ENCODE measurements at regions not wholly inside any gene's neighbourhood (a gene's known extent, or its start where the extent isn't known, plus 50 kb on each side); places are given as distances from the start of the nearest gene placed in this dataset.

GRCh38 chr3:5479229-5479799 is 291.8 kb downstream of the EDEM1 start:
- no peaks in the 10 kb centered on the region for H4K20me1 ChIP-seq (replicated peaks; ENCODE audit: control insufficient read depth, insufficient read depth, low read length)
- ATAC-seq (peak; percentile 74), FAIRE-seq (peak; percentile 73), DNase-seq (ENCODE audit: extremely low read depth in 1 of 4, low spot score in 3 of 4) (peak; percentile 23 to 83 (median 47))
- H3K27me3 ChIP-seq (ENCODE audit: control insufficient read depth in 2 of 2, insufficient read depth in 2 of 2, low read length in 2 of 2): no peaks in the 10 kb centered on the region
- H3K27ac ChIP-seq (ENCODE audit: extremely low read depth, low read depth, low read length): no peak overlapping the region
- CTCF ChIA-PET (ENCODE audit: low intra/inter-chr PET ratio): no interaction called here
- in situ Hi-C loops (cut with MboI): no loop called here
- H3K4me2 ChIP-seq (ENCODE audit: insufficient read depth, low read length): no peak overlapping the region
- POLR2A ChIA-PET: no interaction called here
- TF ChIP-seq RFX1 (IDR thresholded peaks at IDR 0.05): peak; percentile 67
- TF ChIP-seq SMAD1 (IDR thresholded peaks at IDR 0.05; ENCODE audit: low read depth, low read length, partially characterized antibody): peak; percentile 58
- TF ChIP-seq, protein P1, sequence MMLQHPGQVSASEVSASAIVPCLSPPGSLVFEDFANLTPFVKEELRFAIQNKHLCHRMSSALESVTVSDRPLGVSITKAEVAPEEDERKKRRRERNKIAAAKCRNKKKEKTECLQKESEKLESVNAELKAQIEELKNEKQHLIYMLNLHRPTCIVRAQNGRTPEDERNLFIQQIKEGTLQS (IDR thresholded peaks at IDR 0.05): peak; percentile 83
- TF ChIP-seq, protein P1 (CRISPR knock-in tag; conservative IDR thresholded peaks at IDR 0.05): no peak
- TF ChIP-seq ZNF589 (CRISPR knock-in tag; IDR thresholded peaks at IDR 0.05; ENCODE audit: low read depth): peak; percentile 60; the same call in 1 of the 2 replicates
- TF ChIP-seq U2AF2 (optimal IDR thresholded peaks at IDR 0.05; ENCODE audit: low read depth, low read length): no peak
- TF ChIP-seq, protein P2, sequence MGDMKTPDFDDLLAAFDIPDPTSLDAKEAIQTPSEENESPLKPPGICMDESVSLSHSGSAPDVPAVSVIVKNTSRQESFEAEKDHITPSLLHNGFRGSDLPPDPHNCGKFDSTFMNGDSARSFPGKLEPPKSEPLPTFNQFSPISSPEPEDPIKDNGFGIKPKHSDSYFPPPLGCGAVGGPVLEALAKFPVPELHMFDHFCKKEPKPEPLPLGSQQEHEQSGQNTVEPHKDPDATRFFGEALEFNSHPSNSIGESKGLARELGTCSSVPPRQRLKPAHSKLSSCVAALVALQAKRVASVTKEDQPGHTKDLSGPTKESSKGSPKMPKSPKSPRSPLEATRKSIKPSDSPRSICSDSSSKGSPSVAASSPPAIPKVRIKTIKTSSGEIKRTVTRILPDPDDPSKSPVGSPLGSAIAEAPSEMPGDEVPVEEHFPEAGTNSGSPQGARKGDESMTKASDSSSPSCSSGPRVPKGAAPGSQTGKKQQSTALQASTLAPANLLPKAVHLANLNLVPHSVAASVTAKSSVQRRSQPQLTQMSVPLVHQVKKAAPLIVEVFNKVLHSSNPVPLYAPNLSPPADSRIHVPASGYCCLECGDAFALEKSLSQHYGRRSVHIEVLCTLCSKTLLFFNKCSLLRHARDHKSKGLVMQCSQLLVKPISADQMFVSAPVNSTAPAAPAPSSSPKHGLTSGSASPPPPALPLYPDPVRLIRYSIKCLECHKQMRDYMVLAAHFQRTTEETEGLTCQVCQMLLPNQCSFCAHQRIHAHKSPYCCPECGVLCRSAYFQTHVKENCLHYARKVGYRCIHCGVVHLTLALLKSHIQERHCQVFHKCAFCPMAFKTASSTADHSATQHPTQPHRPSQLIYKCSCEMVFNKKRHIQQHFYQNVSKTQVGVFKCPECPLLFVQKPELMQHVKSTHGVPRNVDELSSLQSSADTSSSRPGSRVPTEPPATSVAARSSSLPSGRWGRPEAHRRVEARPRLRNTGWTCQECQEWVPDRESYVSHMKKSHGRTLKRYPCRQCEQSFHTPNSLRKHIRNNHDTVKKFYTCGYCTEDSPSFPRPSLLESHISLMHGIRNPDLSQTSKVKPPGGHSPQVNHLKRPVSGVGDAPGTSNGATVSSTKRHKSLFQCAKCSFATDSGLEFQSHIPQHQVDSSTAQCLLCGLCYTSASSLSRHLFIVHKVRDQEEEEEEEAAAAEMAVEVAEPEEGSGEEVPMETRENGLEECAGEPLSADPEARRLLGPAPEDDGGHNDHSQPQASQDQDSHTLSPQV (IDR thresholded peaks at IDR 0.05): peak; percentile 33; the same call in 1 of the 2 replicates
- peak; percentile 95 for TF ChIP-seq NFIC (IDR thresholded peaks at IDR 0.05)
- TF ChIP-seq FOXA3 (CRISPR knock-in tag; conservative IDR thresholded peaks at IDR 0.05 in 1 of 2, IDR thresholded peaks at IDR 0.05 in 1 of 2): no peak
- 0 out of 2 replicates have a peak, but pooled peaks have one; percentile 18 for TF ChIP-seq L3MBTL2 (IDR thresholded peaks at IDR 0.05)
- TF ChIP-seq FOSL1 (tag; conservative IDR thresholded peaks at IDR 0.05): peak; percentile 93
- 0 out of 2 replicates have a peak, but pooled peaks have one; percentile 21 for TF ChIP-seq SMARCA4 (IDR thresholded peaks at IDR 0.05)
- TF ChIP-seq EHMT2 (IDR thresholded peaks at IDR 0.05): 0 out of 2 replicates have a peak, but pooled peaks have one; percentile 29
- TF ChIP-seq JUN (IDR thresholded peaks at IDR 0.05; ENCODE audit: borderline replicate concordance, low read depth, low read length): peak; percentile 25; the same call in 1 of the 2 replicates
- no peak for TF ChIP-seq JUN (CRISPR knock-in tag; IDR thresholded peaks at IDR 0.05; ENCODE audit: borderline replicate concordance)
- no peak for TF ChIP-seq ZNF140 (CRISPR knock-in tag; IDR thresholded peaks at IDR 0.05)
- TF ChIP-seq ARID1B (IDR thresholded peaks at IDR 0.05): peak; percentile 35; the same call in 1 of the 2 replicates
- TF ChIP-seq JUND (IDR thresholded peaks at IDR 0.05; ENCODE audit: borderline replicate concordance, low read depth, low read length): peak; percentile 86
- TF ChIP-seq JUND (tag; IDR thresholded peaks at IDR 0.05; ENCODE audit: borderline replicate concordance, low read depth, low read length): peak; percentile 88; the same call in 2 of the 3 replicates
- no peak for TF ChIP-seq ZC3H11A (IDR thresholded peaks at IDR 0.05; ENCODE audit: low read depth, low read length)
- H3K36me3 ChIP-seq (ENCODE audit: control insufficient read depth, insufficient read depth, low read length): no peaks in the 10 kb centered on the region
- no peak overlapping the region for H3K9ac ChIP-seq (ENCODE audit: insufficient read depth in 1 of 2, low read depth in 2 of 2, low read length in 2 of 2)
- BruUV-seq (replicated peaks): no TSS peak
- peak overlapping the region; percentile 61 for H2AFZ ChIP-seq (ENCODE audit: low read depth, low read length)
- H3K4me3 ChIP-seq: no peak overlapping the region
- 68% methylated on average over 2 of the region's 2 CpGs for WGBS (ENCODE audit: insufficient coverage, low coverage, missing lambda C conversion rate)
- H3K9me1 ChIP-seq (ENCODE audit: control insufficient read depth, insufficient read depth, low read length): no peaks in the 10 kb centered on the region
- H3K9me3 ChIP-seq (replicated peaks; ENCODE audit: control insufficient read depth, insufficient read depth, low read depth, low read length): no peaks in the 10 kb centered on the region
- intact Hi-C loops (cut with micrococcal nuclease): no loop called here
- H3K4me1 ChIP-seq (replicated peaks in 1 of 2; ENCODE audit: control insufficient read depth in 2 of 2, insufficient read depth in 2 of 2, low read length in 2 of 2): peaks cover 0 to 11% of the 10 kb centered on the region in 2 experiments; a peak in 3 of 5 replicates
- no peaks in the 10 kb centered on the region for H3K79me2 ChIP-seq (ENCODE audit: control insufficient read depth, insufficient read depth, low read length)
